NCI-H524 treated with DMSO at 0.1 percent for 48 hours (cell line): ENCODE measurements at regions not wholly inside any gene's neighbourhood (a gene's known extent, or its start where the extent isn't known, plus 50 kb on each side); places are given as distances from the start of the nearest gene placed in this dataset.

Experiments used
- DNase-seq: peaks from one replicate; lab custom pipeline; 2025; lab: John Stamatoyannopoulos, UW

DNA sequence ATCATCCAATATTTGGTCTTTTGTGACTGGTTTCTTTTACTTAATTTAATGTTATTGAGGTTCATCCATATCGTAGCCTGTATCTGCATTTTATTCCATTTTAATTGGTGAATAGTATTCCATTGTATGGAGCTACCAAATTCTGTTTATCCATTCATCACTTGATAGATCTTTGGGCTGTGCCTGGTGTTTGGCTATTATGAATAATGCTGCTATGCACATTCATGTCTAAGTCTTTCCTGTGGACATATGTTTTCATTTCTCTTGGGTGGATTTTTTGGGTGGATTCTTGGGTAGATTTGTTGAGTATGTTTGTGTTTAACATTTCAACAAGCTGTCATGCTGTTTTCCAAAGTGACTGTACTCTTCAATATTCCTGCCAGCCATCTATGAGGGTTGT lies 52.5 kb upstream of the NEDD4L start:
- DNase-seq = no peak

DNA sequence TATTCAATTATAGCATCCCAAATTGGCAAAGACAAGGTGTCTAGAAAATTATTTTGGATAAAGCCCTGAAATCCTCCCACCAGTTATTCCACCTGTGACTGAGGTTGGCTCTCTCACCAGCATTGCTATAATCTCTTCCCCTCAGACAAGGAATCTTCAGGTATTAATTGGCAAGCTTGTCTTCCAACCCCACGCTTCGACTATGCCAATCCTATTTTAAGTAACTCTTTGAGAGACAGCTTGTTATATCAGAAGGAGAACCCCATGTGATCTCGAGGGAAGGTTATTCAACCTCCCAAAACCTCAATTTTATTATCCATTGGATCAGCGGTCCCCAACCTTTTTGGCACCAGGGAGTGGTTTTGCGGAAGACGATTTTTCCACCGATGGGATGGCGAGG lies 54.5 kb upstream of the NEDD4L start:
- no peak for DNase-seq

DNA sequence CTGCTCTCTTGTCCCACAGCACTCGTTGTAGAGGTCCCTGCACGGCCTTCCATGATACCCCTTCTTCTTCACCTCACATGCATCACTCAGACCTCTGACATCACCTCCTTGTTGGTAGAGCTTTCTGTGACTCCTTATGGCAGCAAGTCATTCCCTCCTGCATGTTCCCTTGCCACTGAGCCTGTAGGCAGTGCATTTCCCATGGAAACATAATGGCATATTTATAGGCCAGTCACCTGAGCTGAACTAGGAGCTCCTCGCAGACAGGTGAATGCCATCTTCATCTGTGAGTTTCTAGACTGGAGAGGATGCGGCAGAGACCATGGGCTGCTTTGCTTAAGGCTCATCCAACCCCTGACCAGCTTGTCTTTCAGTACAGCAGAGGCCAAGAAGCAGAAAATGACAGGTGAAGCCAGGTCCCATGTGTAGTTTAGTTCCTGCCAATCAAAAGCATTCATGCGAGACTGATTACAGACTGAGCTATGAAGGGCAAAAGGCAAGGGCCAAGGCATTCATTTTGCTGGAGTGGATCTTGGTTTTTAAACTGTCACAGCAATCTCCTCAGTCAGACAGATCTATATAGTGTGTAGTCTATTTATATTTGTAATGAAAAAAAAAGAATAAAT lies 59.4 kb upstream of the NEDD4L start:
- no peak for DNase-seq

DNA sequence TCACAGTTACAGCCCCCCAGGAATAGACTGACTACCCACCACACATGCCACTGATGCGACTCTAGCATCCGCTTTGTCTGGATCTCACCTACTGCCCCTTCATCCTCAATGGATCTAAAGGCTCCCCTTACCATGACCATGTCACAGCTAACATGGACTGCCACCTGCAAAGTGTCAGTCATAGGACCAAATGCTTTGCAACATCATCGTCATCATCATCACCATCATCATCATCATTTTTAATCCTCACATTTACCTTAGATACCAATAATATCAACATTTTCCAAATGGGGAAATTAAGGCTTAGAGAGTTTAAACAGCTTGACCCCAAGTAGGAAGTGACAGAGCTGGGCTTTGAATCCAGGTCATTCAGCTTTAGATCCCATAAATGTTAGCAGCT lies 60.1 kb upstream of the NEDD4L start:
- no peak for DNase-seq

DNA sequence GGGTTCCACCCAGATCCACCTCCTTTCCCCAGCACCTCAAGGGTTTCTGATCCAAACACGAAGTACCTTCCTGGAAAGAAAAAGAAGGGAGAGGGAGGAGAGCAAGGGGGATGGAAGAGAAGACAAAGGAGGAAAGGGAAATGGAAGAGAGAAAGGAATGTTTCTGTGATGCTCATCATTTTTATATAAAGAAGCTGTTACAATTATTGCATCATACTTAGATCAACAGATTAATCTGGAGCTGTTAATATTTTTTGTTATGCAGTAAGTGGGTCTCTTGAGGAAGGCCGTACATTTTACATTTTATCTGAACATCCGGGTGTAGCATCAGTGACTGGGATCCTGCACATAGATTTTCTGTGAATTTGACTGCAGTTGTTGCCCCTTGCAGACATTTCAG lies 60.6 kb upstream of the NEDD4L start:
- no peak for DNase-seq

DNA sequence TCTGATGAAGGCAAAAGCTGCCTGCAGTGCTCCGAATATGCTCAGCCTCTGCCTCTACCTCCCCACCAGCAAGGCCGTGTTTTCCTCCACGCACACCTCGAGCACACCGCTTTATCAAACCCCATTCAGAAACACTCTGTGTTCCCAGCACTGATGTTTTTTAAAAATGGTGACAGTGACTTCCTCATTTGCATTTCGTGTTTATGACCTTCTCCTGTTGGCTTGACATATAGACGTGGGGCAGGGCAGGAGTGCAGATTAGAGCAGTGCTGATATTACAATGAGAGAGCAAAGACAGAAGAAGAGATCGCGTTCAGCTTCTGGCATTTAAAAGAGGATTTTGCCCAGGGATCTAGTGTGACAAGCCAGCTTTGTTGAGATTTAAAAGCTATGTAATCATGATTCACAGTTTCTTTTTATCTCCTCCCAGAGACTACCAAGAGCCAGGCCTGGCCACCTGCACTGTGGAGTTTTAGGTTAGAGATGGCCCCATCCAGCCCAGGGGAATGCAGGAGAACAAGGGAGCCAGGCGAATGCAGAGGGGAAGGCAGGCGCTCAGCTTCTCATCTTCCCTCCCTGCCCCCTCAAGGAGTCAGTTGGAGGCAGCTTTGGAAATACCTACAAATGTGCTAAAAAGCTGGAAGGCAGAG lies 61.5 kb upstream of the NEDD4L start:
- DNase-seq = no peak

DNA sequence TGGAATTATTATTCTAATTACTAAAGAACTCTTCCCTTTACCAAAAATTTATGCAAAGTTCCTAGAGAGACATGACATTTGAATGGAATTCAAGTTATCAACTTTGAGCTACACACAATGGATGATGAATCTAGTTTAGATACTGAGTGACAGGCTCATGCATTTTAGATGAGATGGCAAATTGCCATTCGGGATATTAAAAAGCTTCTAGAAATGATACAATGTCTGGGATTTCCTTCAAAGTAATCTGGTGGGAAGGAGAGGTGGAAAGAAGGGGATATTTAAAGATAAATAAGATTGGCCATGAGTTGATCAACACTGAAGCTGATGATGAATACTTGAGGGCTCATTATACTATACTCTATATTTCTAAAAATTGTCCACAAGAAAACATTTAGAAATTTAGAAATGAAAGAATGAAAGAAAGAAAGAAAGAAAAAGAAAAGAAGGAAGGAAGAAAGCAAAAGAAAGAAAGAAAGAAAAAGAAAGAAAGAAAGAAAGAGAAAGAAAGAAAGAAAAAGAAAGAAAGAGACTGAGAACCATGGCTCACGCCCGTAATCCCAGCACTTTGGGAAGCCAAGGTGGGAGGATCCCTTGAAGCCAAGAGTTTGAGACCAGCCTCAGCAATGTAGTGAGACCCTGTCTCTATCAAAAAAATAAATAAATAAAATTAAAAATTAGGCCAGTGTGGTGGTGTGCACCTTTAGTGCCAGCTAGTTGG lies 62.6 kb upstream of the NEDD4L start:
- DNase-seq = no peak

DNA sequence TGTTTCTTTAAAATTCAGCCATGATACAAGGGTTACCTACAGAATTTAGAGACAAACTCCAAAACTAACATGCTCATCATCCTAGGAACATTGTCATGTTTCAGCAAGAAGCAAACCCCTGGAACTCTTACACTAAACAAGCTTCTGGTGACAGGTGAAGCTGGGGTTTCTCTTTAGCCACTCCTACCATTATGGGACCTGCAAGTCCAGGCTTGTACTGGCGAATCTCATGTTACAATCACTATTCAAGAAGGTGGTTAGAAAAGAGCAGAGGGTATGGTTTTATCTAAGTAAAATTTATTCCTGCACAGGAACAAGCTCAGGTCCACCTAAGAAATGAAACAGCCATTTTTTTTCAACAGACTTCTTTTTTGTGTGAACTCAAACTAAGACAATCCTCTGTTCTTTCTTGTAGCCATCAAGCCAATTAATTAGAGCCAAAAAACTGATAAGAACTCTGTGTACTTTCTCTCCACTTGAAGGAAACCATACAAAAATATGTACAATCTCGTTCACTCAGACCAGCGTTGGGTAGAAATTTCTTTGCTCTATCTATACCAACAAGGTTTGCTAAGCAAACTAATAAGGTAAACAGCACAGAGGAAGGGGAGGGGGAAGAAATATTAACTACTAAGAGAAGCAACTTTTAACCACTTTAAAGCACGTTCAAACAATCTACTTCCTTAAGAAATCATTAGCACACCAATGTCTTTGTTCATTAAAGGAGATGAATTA lies 63.3 kb upstream of the NEDD4L start:
- no peak for DNase-seq

DNA sequence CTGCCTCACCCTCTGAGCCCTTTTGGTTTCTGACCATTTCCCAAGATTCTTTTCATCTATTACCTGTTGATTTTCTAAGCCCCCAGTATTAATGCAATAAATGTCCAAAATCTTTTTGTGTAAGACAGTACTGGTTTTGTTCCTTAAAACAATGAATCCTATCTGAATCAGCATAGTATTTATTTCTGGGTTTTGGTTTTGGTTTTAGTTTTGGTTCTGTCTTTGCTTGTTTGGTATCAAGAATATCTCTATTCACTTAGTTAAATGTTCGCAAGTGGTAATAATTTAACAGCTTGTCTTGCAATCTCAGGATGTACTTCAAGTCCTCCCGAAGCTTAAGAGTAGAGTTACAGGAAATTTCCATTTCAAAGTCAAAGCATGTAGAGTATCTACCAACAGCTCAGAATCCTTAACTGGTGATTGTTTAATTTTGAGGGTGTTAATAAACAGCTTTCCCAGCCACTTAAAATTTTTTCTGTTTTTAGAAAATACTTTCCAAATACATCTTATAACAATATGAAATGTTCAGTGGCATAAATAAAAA lies 67.7 kb upstream of the NEDD4L start:
- DNase-seq = no peak

DNA sequence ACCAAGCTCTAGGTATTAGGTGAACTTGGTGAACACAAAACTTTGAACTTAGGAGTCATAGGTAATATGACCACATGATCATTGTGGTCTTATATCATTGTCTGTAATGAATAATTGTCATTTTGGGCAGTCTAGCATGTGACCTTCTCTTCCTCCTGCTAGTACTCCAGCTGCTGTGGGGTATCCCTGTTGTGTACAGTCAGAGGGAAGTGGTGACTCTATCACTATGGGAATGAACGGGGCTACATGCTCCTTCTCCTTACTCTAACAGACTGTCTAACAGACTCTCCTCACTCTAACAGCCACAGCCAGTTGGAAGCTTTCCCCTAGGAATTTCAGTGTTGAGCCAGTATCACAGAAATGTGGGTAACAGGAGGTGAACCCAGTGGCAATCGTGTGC lies 68.2 kb upstream of the NEDD4L start:
- no peak for DNase-seq

DNA sequence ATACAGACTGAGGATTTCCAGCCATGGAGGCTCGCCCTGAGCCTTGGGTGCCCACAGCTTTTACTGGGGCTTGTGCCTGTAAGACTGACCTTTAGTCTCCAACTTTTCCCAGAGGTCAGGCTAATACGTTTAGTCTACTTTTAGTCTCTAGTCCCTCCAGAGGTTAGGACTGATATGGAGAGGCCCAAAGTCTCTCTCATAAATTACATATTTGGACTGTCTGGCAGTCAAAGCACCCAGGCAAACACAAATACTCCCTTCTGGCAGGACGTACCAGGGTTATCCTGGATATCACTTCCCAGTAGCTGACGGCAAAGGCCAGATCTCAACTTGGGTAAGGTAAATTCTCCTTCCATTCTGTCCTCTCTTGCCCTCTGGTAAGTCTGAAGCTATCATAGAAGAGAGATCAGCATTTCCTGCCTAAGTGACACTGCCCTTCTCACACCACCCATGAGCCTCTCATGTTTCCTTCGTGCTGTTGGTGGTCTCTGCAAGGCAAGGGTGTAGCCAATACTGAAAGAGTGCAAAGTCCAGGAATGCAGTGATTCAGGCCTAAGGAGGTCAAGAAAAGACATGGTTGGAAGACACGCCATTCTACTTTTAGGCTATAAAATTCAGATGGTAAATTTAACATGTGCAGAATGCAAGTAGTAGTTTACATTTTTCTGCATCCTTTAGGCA lies 69.3 kb upstream of the NEDD4L start:
- no peak for DNase-seq

DNA sequence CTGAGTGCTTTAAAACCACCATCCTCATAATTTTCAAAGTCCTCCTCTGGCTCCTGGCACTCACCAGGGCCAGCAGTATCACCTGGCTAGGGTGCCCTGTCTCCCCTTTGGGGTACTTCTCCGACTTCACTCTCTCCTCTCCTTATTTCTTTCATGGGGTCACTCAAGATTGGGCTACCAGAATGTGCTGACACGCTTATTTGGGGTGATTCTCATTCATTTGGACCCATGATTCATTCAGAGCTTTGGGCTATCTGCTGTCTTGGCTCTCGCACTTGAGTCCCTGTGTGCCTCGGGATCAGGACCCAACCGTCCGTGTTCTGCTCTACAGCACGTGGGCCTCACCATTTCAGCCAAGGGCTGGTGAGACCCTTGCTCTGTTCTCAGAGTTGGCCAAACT lies 70.1 kb upstream of the NEDD4L start:
- DNase-seq = no peak

DNA sequence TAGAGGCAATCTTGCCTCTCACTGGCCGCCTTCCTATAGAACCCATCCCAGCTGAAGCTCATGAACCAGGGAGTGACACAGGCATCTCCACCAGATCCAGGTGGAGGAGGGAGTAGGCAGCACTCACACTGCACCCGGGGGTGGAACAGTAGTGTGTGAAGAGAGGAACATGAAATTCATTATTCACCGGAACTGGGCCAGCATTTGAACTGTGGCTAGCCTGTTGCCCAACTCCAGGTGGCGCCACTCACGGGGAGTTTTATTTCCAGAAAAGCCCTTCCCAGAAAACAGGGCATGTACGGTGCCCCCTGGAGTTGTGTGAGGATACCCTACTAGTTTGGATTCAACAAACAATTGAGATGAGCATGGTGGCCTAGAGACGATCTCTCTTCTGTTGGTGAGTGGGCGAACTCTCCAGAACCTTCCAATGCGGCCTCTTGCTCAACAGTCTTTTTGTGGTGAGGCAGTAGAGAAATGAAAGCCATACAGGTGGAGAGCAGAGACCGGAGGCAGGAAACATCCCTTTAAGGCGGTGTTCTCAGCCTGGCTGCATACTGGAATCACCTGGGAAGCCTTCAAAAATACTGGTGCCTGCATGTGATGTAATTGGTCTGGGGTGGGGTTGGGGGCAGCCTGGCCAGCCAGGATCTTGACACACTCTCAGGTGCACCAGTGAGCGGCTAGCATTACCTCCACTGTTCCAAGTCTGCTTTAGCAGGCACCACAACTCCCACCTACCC lies 73.5 kb upstream of the NEDD4L start:
- DNase-seq = no peak

DNA sequence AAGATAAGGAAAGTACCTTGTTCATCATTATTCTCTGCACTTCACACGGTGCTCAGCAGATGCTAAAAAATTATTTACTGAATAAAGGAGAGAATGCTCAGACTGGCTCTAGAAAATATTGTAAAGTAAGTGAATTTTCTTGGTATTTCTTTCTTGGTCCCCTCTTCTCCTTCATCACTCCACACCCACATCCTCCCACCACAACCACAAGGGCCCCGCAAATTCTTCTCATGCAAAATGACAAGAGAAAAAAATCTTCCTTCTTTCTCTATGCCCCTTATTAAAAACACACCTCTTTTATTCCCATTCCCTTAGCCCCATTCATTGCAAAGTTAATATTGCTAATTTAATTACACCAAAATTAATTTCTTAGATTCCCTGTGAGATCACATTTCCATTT lies 74.2 kb upstream of the NEDD4L start:
- no peak for DNase-seq

DNA sequence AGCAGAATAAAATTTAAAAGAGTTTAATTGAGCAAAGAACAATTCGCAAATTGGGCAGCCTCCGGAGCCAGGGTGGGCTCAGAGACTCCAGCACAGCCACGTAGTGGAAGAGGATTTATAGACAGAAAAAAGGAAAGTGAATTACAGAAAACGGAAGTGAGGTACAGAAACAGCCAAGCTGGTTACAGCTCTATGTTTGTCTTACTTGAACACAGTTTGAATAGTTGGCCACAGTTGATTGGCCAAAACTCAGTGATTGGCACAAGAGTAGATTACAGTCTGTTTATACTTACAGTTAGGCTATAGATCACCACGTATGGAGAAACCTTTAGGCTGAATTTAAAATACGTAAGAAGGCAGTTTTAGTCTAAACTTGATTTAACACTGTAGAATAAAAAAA lies 78.8 kb upstream of the NEDD4L start:
- DNase-seq = no peak

DNA sequence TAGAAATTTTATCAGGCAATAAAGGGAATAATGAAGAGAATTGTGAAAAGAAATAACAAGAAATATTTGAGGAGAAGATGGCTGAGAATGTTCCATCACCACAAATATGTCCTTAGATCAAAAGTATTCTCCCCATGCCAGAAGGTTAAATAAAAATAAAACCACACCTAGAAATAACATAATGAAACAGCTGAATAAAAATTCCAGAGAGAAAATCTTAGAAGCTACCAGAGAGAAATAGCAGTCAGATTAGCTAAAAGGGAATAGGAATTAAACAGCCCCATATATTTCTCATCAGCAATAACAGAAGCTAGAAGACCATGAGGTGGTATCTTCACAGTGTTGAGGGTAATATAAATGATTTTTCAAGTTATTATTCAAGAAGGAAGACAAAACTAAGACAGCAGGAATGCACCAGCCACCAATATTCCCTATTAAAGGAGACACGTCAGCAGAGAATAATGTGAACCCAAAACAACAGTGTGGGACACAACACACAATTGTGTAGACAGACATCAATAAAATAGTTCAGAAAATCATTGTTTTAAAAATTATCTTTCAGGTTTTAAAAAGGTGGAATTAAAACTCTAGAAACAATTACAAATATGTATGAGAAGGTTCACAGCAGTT lies 82.0 kb upstream of the NEDD4L start:
- no peak for DNase-seq

DNA sequence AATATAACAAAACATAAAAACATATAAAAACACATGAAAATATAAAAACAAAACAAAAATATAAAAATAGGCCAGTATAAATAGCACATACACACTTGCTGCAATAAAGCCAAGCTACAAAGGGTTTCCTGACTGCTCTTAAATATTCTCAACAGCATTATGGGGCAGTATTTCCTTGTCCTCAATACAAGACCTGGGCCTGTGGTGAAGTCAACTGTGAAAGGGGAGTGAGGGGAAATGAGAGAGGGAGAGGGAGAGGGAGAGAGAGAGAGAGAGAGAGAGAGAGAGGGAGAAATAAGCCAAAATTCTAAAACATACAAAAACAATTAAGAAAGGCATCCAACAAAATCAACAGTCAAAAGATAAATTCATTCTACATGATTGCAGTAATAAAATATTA lies 82.6 kb upstream of the NEDD4L start:
- DNase-seq = no peak

DNA sequence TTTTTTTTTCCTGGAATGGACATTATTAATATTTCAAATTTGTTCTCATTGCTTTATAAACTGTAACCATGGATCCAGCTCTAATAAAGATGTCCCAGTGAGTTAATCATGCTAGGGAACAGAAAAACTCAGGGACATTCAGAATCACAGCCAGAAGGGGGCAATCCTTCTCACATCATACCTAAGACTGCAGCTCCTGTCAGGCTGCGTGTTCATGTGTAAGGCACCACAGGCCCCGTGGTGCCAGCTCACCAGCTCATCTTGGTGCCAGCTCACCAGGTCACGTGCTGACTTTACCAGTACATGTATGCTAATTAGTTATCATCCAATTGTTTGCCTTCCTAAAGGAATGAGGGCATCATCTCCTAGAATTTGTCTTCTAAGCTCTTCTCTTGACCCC lies 84.7 kb upstream of the NEDD4L start:
- no peak for DNase-seq

DNA sequence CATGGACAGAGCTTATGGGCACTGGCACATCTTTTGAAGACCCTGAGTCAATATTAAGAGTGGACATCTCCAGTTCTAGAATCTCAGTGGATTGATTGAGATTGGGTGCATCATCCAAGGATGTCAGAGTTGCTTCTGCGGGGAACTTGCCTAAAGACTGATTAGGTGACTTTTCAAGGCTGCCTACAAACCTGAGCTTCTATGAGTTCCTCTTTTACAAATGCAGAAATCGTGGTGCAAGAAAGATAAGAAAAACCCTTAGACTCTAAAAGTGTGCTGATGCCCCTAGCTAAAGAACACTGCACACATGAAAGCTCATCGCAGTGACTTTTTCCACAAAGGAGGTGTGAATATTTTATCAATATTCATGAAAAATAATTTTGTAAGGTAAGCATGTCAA lies 86.8 kb upstream of the NEDD4L start:
- no peak for DNase-seq

DNA sequence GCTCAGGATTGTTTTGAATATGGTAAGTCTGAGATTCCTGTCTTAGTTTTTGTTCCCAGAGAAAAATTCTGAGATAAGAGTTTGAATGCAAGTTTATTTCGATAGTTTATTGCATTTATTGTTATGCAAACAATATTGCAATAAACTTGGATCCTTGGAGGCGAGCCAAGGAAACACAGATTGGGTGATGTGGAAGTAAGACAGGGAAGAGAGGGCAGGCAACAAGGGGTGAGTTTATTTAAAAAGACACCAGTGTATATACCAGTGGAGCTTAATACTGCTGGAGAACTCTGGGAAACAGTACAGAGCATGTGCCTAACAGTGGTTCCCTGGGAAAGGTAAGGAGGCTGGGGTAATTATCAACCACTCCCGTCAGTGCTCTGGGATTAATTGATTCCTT lies 87.5 kb upstream of the NEDD4L start:
- no peak for DNase-seq

DNA sequence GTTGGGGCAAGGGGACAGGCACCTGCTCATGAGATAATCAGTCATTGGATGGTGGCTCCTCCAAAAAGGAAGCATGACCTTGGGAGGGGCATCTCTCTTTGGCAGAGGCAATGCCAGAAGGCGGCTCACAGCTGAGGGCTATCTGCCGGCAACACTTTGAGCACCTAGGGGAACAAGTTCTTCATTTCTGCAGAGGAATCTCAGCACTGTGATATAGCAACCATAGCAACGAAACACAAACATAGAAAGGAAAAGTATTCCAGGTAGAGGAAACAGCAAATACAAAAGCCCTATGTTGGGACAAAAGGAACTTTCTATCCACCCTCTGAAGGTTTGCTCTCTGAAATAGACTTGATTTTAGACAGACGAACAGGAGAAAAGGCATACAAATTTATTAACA lies 89.1 kb upstream of the NEDD4L start:
- no peak for DNase-seq
